Calu3 (cell line): ENCODE measurements at regions not wholly inside any gene's neighbourhood (a gene's known extent, or its start where the extent isn't known, plus 50 kb on each side); places are given as distances from the start of the nearest gene placed in this dataset.
"Not testable (repeated sequence)": the region's sequence is repeated elsewhere in the genome, so short reads cannot be mapped to it uniquely, and the experiment has no call there.

ENCODE experiments used
- BruUV-seq: library from RNA; stranded (reverse); fragments of 400-500 nt; replicated peaks from 2 replicates; lab custom pipeline; 2021; lab: Mats Ljungman, UMichigan
- CTCF ChIA-PET: fragments of 300-600 bp; sonication (Branson Sonifier 250); formaldehyde crosslinking; loops from one replicate; lab custom pipeline; 2022; ENCODE audit warnings: antibody characterized with exemption; lab: Charles Lee
- DNase-seq: peaks from one replicate; pipeline ENCODE4 v3.0.0; 2022
- H3K27ac Mint-ChIP-seq: one replicate; pipeline ENCODE4 v1.8.0; 2022; ENCODE audit warnings: mixed read lengths; ENCODE audit not compliant: unreplicated experiment
- H3K27me3 Mint-ChIP-seq: one replicate; pipeline ENCODE4 v1.8.0; 2022; ENCODE audit warnings: mixed read lengths; ENCODE audit not compliant: unreplicated experiment
- H3K36me3 Mint-ChIP-seq: one replicate; pipeline ENCODE4 v1.8.0; 2022; ENCODE audit warnings: mild to moderate bottlenecking, moderate library complexity, mixed read lengths; ENCODE audit not compliant: insufficient read depth, unreplicated experiment
- H3K4me1 Mint-ChIP-seq: one replicate; pipeline ENCODE4 v1.8.0; 2022; ENCODE audit warnings: mild to moderate bottlenecking, low read depth, mixed read lengths; ENCODE audit not compliant: unreplicated experiment
- H3K4me3 Mint-ChIP-seq: one replicate; pipeline ENCODE4 v1.8.0; 2022; ENCODE audit warnings: mild to moderate bottlenecking, low read depth, moderate library complexity, mixed read lengths; ENCODE audit not compliant: unreplicated experiment
- H3K9me3 Mint-ChIP-seq: one replicate; pipeline ENCODE4 v1.8.0; 2022; ENCODE audit warnings: low read depth, mixed read lengths; ENCODE audit not compliant: unreplicated experiment
- intact Hi-C: fragments of 100-400 bp; cut with micrococcal nuclease; formaldehyde crosslinking; loops from one replicate; pipeline ENCODE4 v1.10.0; 2022; ENCODE audit not compliant: unreplicated experiment
- TF ChIP-seq, protein P1 (sequence below): fragments of 200-600 bp; IDR thresholded peaks from one replicate; pipeline ENCODE4 v1.8.0; 2022; ENCODE audit warnings: antibody characterized with exemption; ENCODE audit not compliant: unreplicated experiment

DNA sequence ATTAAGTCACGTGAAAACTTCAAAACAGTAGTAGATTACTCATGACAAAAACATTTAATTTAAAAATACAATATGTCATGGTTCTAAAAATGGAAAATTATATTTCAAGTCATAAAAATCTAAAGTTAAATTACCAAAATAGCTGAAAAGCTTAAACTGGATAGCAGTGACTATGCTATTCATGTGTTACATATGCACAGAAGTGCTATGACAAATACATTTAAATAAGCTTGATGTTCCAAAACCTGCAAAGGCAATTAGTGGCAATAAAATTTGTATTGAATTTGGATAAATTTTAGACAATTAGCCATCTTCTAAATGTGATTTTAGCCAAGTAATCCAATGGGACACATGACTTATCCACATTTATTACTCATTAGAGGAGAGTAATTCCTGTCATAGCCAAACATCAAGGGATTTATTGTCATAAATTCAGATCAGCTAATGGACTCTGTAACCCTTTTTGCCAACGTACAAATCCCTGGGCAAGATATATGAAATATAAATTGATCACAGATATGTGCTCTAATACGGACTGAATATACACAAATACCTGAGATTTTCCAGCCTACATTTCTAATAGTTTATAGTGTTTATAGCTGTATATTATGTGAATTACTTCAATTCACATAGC, 419.4 kb downstream of the ISL1 start:
- Mint-ChIP-seq H3K4me1 (peaks cover 9% of the 10 kb centered on the region), H3K27ac (no peak overlapping the region), H3K36me3 (no peaks in the 10 kb centered on the region), H3K9me3 (no peaks in the 10 kb centered on the region), H3K27me3 (no peaks in the 10 kb centered on the region), H3K4me3 (no peak overlapping the region)
- no TSS peak for BruUV-seq
- TF ChIP-seq, protein P1, sequence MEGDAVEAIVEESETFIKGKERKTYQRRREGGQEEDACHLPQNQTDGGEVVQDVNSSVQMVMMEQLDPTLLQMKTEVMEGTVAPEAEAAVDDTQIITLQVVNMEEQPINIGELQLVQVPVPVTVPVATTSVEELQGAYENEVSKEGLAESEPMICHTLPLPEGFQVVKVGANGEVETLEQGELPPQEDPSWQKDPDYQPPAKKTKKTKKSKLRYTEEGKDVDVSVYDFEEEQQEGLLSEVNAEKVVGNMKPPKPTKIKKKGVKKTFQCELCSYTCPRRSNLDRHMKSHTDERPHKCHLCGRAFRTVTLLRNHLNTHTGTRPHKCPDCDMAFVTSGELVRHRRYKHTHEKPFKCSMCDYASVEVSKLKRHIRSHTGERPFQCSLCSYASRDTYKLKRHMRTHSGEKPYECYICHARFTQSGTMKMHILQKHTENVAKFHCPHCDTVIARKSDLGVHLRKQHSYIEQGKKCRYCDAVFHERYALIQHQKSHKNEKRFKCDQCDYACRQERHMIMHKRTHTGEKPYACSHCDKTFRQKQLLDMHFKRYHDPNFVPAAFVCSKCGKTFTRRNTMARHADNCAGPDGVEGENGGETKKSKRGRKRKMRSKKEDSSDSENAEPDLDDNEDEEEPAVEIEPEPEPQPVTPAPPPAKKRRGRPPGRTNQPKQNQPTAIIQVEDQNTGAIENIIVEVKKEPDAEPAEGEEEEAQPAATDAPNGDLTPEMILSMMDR, result no peak
- DNase-seq, result no peak
- intact Hi-C loops, result no loop called here
- CTCF ChIA-PET, result no interaction called here

DNA sequence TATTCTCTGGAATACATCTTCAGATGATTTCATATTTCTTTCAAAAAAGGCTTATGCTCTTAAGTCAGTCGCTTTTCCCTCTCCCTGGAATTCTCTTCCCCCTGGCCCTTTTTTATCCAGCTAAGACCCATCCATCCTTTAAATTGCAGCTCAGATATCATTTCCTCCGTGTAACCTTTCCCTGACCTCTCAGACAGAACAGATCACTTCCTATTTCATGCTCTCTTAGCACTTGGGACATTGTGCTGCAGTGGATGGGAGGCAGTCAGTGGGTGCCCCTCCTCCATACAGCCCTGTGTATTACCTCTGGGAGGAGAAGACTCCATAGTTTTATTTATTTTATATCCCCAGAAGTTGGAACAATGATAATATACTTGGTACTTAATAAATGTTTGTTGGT, 423.4 kb downstream of the ISL1 start:
- no TSS peak for BruUV-seq
- TF ChIP-seq, protein P1, result no peak
- Mint-ChIP-seq H3K27ac (peak overlapping the region; percentile 15), H3K27me3 (no peaks in the 10 kb centered on the region), H3K36me3 (peaks cover 5% of the 10 kb centered on the region), H3K4me1 (peaks cover 32% of the 10 kb centered on the region), H3K9me3 (no peaks in the 10 kb centered on the region), H3K4me3 (no peak overlapping the region)
- CTCF ChIA-PET, result interaction anchor here (0.7 to 0.8 kb wide), 2 partner anchors 11 to 29 kb away, joined by 3 read pairs; no protein-coding TSS in a partner anchor
- intact Hi-C loops, result no loop called here
- DNase-seq, result no peak

DNA sequence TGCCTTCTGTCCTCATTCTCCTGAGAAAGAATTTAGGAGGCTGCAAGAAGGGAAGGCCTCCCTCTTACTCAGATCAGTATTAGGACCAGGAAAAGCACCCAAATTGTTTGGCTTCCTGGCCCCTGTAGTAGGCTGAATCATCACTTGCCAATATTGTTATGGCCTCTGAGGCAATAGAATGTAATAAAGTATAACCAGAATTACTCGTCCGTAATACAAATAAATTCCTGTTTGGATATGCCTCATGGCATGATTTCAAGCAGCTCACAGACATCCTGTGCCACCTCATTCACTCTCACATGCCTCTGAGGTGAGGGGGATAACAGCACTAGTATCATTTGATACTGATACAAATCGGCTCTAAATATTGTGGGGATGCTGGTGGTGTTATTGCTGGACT, 427.3 kb downstream of the ISL1 start:
- TF ChIP-seq, protein P1, result no peak
- Mint-ChIP-seq H3K9me3 (no peaks in the 10 kb centered on the region), H3K4me3 (no peak overlapping the region), H3K27ac (peak overlapping the region; percentile 90), H3K27me3 (no peaks in the 10 kb centered on the region), H3K36me3 (peaks cover 5% of the 10 kb centered on the region), H3K4me1 (peaks cover 39% of the 10 kb centered on the region)
- DNase-seq, result peak; percentile 38
- intact Hi-C loops, result no loop called here
- BruUV-seq, result no TSS peak
- CTCF ChIA-PET, result no interaction called here

DNA sequence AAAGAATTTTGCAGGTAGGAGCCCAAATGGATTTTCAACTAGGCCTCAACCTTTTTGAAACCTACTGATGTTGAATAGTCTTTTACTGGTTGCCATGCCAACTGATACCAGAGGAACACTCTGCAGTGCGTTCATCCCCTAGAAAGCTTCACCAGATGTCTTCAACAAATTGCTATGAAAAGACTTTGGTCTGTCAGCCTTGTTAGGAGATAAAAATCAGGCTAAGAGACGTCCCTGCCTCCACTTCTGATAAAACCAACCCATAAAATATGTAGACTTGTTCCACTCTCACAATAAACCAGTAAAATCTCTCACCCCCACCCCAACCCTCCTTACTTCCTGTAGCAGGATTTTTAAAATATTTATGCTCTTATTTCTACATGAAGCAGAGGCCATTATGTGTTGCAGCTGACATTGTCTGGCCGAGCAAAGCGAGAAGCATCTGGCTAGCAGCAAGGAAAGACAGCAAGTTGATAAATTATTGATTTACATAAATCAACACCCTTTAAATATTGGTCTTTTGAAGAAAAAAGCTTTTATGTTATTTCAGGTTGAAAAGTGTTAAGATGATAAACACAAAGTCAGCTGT, 428.7 kb downstream of the ISL1 start:
- BruUV-seq, result no TSS peak
- TF ChIP-seq, protein P1, result no peak
- intact Hi-C loops, result no loop called here
- peaks cover 5% of the 10 kb centered on the region for H3K36me3 Mint-ChIP-seq
- CTCF ChIA-PET, result no interaction called here
- no peaks in the 10 kb centered on the region for H3K27me3 Mint-ChIP-seq
- H3K9me3 Mint-ChIP-seq, result no peaks in the 10 kb centered on the region
- no peak overlapping the region for H3K4me3 Mint-ChIP-seq
- no peak for DNase-seq
- peaks cover 31% of the 10 kb centered on the region for H3K4me1 Mint-ChIP-seq
- peak overlapping the region; percentile 68 for H3K27ac Mint-ChIP-seq

DNA sequence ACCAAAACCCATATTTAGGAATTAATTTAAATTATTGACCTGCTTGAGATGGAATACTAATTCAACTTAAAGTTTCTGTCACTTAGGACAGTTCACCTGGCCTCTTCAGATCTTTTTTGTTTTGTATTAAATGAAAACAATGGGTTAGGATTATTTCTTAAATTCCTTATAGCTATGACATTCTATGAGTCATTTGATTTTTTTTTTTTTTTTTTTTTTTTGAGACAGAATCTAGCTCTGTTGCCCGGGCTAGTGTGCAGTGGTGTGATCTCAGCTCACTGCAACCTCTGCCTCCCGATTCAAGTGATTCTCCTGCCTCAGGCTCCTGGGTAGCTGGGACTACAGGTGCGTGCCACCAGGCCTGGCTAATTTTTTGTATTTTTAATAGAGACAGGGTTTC, 431.6 kb downstream of the ISL1 start:
- H3K27me3 Mint-ChIP-seq, H3K9me3 Mint-ChIP-seq, DNase-seq, intact Hi-C loops, H3K27ac Mint-ChIP-seq, H3K4me3 Mint-ChIP-seq, BruUV-seq, H3K36me3 Mint-ChIP-seq: not testable (repeated sequence)
- peaks cover 12% of the 10 kb centered on the region for H3K4me1 Mint-ChIP-seq
- CTCF ChIA-PET, result interaction anchor here (0.7 kb wide), 2 partner anchors 27 to 387 kb away, joined by 3 read pairs; no protein-coding TSS in a partner anchor
